Uterus (tissue), 3 donors: ENCODE measurements at regions not wholly inside any gene's neighbourhood (a gene's known extent, or its start where the extent isn't known, plus 50 kb on each side); places are given as distances from the start of the nearest gene placed in this dataset.

Experiments
- DNase-seq, 2 donors: peaks; one replicate each; pipeline ENCODE4 v3.0.0-alpha.2; 2019 to 2020
- H3K27ac ChIP-seq, 2 donors: fragments of 200-600 bp; sonication (generic); 1 replicate in 1 of 2; 2 replicates in 1 of 2; pipeline ENCODE4 v1.5.1; 2016 to 2018
- H3K27me3 ChIP-seq, 2 donors: fragments of 200-600 bp; sonication (generic); one replicate each; pipeline ENCODE4 v1.5.1; 2018 to 2019; ENCODE audit warnings: control low read depth in 1 of 2
- H3K36me3 ChIP-seq, 2 donors: fragments of 200-600 bp; sonication (generic); one replicate each; pipeline ENCODE4 v1.5.1; 2019; ENCODE audit warnings: control low read depth in 1 of 2
- H3K4me1 ChIP-seq, 2 donors: fragments of 200-600 bp; sonication (generic); one replicate each; pipeline ENCODE4 v1.5.1; 2018 to 2019; ENCODE audit warnings: control low read depth in 1 of 2
- H3K4me3 ChIP-seq, 2 donors: fragments of 200-600 bp; sonication (generic); 1 replicate in 1 of 2; 2 replicates in 1 of 2; pipeline ENCODE4 v1.5.1; 2018 to 2019; ENCODE audit warnings: mild to moderate bottlenecking in 1 of 2
- H3K9me3 ChIP-seq, 2 donors: fragments of 200-600 bp; sonication (generic); one replicate each; pipeline ENCODE4 v1.5.1; 2019; ENCODE audit warnings: control low read depth in 1 of 2
- CTCF ChIP-seq, 4 experiments: fragments of 200-600 bp in 2 of 4; fragments of 450-650 bp in 2 of 4; sonication (generic) in 2 of 4; IDR thresholded peaks; one replicate each; pipeline ENCODE4 v1.5.1; 2016 to 2019; ENCODE audit warnings: antibody characterized with exemption in 4 of 4, mild to moderate bottlenecking in 2 of 4, moderate library complexity in 1 of 4
- POLR2A ChIP-seq, 2 donors: fragments of 450-650 bp; IDR thresholded peaks; one replicate each; pipeline ENCODE4 v1.6.1; 2016; ENCODE audit warnings: antibody characterized with exemption in 2 of 2, mild to moderate bottlenecking in 1 of 2, moderate library complexity in 1 of 2
- intact Hi-C: fragments of 100-400 bp; cut with DNase I; formaldehyde crosslinking; loops from one replicate; pipeline ENCODE4 v1.15.1; 2023; ENCODE audit warnings: low total_unique reads
- donor health status: DM: yes; HTN: yes; CAD: no.

- H3K36me3 ChIP-seq, result no peaks in the 10 kb centered on the region
- intact Hi-C loops, result no loop called here
- H3K27me3 ChIP-seq, result no peaks in the 10 kb centered on the region
- H3K27ac ChIP-seq, result no peak overlapping the region
- no peak overlapping the region for H3K4me3 ChIP-seq
- H3K4me1 ChIP-seq, result no peaks in the 10 kb centered on the region
- TF ChIP-seq POLR2A (IDR thresholded peaks at IDR 0.05), result no peak
- TF ChIP-seq CTCF (IDR thresholded peaks at IDR 0.05), result no peak
- no peak for DNase-seq
- no peaks in the 10 kb centered on the region for H3K9me3 ChIP-seq
Measured at GRCh38 chr4:176539091-176539784, 219.5 kb downstream of the SPCS3 start.

- Histone ChIP-seq H3K27ac (no peak overlapping the region), H3K9me3 (no peaks in the 10 kb centered on the region)
- intact Hi-C loops, result no loop called here
Measured at GRCh38 chr4:176539785-176540175, 220.0 kb downstream of the SPCS3 start.

GRCh38 chr4:176540814-176541213, 221.0 kb downstream of the SPCS3 start:
- TF ChIP-seq POLR2A (IDR thresholded peaks at IDR 0.05) (no peak), CTCF (IDR thresholded peaks at IDR 0.05) (no peak)
- H3K27me3 ChIP-seq, result no peaks in the 10 kb centered on the region
- no peak overlapping the region for H3K27ac ChIP-seq
- intact Hi-C loops, result no loop called here
- no peak for DNase-seq
- no peaks in the 10 kb centered on the region for H3K36me3 ChIP-seq
- H3K4me1 ChIP-seq, result no peaks in the 10 kb centered on the region
- H3K9me3 ChIP-seq, result no peaks in the 10 kb centered on the region
- no peak overlapping the region for H3K4me3 ChIP-seq

More at GRCh38 chr4:176539785-176540175, 220.0 kb downstream of the SPCS3 start:
- Histone ChIP-seq H3K4me3 (no peak overlapping the region), H3K36me3 (no peaks in the 10 kb centered on the region), H3K27me3 (no peaks in the 10 kb centered on the region), H3K4me1 (no peaks in the 10 kb centered on the region)
- DNase-seq, result no peak
- TF ChIP-seq CTCF (IDR thresholded peaks at IDR 0.05), result no peak
- TF ChIP-seq POLR2A (IDR thresholded peaks at IDR 0.05), result no peak

- no peaks in the 10 kb centered on the region for H3K9me3 ChIP-seq
- H3K4me3 ChIP-seq, result no peak overlapping the region
- no peak overlapping the region for H3K27ac ChIP-seq
- no peaks in the 10 kb centered on the region for H3K4me1 ChIP-seq
- no peaks in the 10 kb centered on the region for H3K27me3 ChIP-seq
- TF ChIP-seq POLR2A (IDR thresholded peaks at IDR 0.05) (no peak), CTCF (IDR thresholded peaks at IDR 0.05) (no peak)
- no peaks in the 10 kb centered on the region for H3K36me3 ChIP-seq
- intact Hi-C loops, result no loop called here
- DNase-seq, result no peak
Measured at GRCh38 chr4:176545872-176546271, 226.1 kb downstream of the SPCS3 start.

GRCh38 chr4:176546975-176547374, 227.2 kb downstream of the SPCS3 start:
- no peak overlapping the region for H3K27ac ChIP-seq
- no peaks in the 10 kb centered on the region for H3K4me1 ChIP-seq
- no peak for TF ChIP-seq POLR2A (IDR thresholded peaks at IDR 0.05)
- TF ChIP-seq CTCF (IDR thresholded peaks at IDR 0.05), result no peak
- no peaks in the 10 kb centered on the region for H3K27me3 ChIP-seq
- H3K9me3 ChIP-seq, result no peaks in the 10 kb centered on the region
- no peak for DNase-seq
- intact Hi-C loops, result no loop called here
- H3K36me3 ChIP-seq, result no peaks in the 10 kb centered on the region
- no peak overlapping the region for H3K4me3 ChIP-seq
